ENCODE measurements at regions not wholly inside any gene's neighbourhood (a gene's known extent, or its start where the extent isn't known, plus 50 kb on each side); places are given as distances from the start of the nearest gene placed in this dataset.
"Not testable (repeated sequence)": the region's sequence is repeated elsewhere in the genome, so short reads cannot be mapped to it uniquely, and the experiment has no call there.

GRCh38 chr22:25458631-25459030 is 105.8 kb upstream of the GRK3 start:
- not testable (repeated sequence) for DNase-seq (ENCODE audit: low read depth)

- not testable (repeated sequence) for DNase-seq (ENCODE audit: low read depth)
Observed at GRCh38 chr22:25460682-25461081, 103.8 kb upstream of the GRK3 start.

- DNase-seq (ENCODE audit: low read depth), result no peak
Observed at GRCh38 chr22:25461301-25461700, 103.2 kb upstream of the GRK3 start.

GRCh38 chr22:25462474-25463346 is 101.8 kb upstream of the GRK3 start:
- peak; percentile 62 for DNase-seq (ENCODE audit: low read depth)

GRCh38 chr22:25463347-25463628 is 101.2 kb upstream of the GRK3 start:
- DNase-seq (ENCODE audit: low read depth), result not testable (repeated sequence)

- not testable (repeated sequence) for DNase-seq (ENCODE audit: low read depth)
Observed at GRCh38 chr22:25464326-25464725, 100.1 kb upstream of the GRK3 start.

GRCh38 chr22:25465949-25466348 is 98.5 kb upstream of the GRK3 start:
- DNase-seq (ENCODE audit: low read depth), result no peak

GRCh38 chr22:25472382-25472781 is 92.1 kb upstream of the GRK3 start:
- DNase-seq (ENCODE audit: low read depth), result no peak

GRCh38 chr22:25475257-25476022 is 89.0 kb upstream of the GRK3 start:
- DNase-seq (ENCODE audit: low read depth), result no peak

- no peak for DNase-seq (ENCODE audit: low read depth)
Observed at GRCh38 chr22:25477358-25477757, 87.1 kb upstream of the GRK3 start.

- no peak for DNase-seq (ENCODE audit: low read depth)
Observed at GRCh38 chr22:25478111-25478510, 86.4 kb upstream of the GRK3 start.

GRCh38 chr22:25478528-25478927 is 85.9 kb upstream of the GRK3 start:
- DNase-seq (ENCODE audit: low read depth), result no peak

- DNase-seq (ENCODE audit: low read depth), result not testable (repeated sequence)
Observed at GRCh38 chr22:25480868-25481267, 83.6 kb upstream of the GRK3 start.

GRCh38 chr22:25482091-25482760 is 82.2 kb upstream of the GRK3 start:
- no peak for DNase-seq (ENCODE audit: low read depth)

GRCh38 chr22:25482868-25483639 is 81.4 kb upstream of the GRK3 start:
- no peak for DNase-seq (ENCODE audit: low read depth)

- no peak for DNase-seq (ENCODE audit: low read depth)
Observed at GRCh38 chr22:25483931-25484330, 80.5 kb upstream of the GRK3 start.

- DNase-seq (ENCODE audit: low read depth), result no peak
Observed at GRCh38 chr22:25484521-25485315, 79.8 kb upstream of the GRK3 start.

GRCh38 chr22:25485626-25486545 is 78.6 kb upstream of the GRK3 start:
- DNase-seq (ENCODE audit: low read depth), result no peak

GRCh38 chr22:25487508-25487907 is 77.0 kb upstream of the GRK3 start:
- no peak for DNase-seq (ENCODE audit: low read depth)

Data from activated T-cell treated with anti-CD3 and anti-CD28 coated beads for 1 hour (primary cell).